ENCODE measurements at regions not wholly inside any gene's neighbourhood (a gene's known extent, or its start where the extent isn't known, plus 50 kb on each side); places are given as distances from the start of the nearest gene placed in this dataset.

GRCh38 chr10:21065621-21066248 lies 168.6 kb upstream of the NEBL start:
- no peak for TF ChIP-seq POLR2AphosphoS5 (IDR thresholded peaks at IDR 0.05)
- TF ChIP-seq CTCF (IDR thresholded peaks at IDR 0.05): no peak
- no peak for TF ChIP-seq POLR2A (IDR thresholded peaks at IDR 0.05)
- TF ChIP-seq EP300 (IDR thresholded peaks at IDR 0.05): no peak
- WGBS, 5 donors: 85 to 94% (median 93%) methylated on average over 2 of the region's 2 CpGs
- Histone ChIP-seq H3K27me3 (no peaks in the 10 kb centered on the region), H3K9me3 (no peaks in the 10 kb centered on the region), H3K27ac (no peak overlapping the region), H3K4me3 (no peak overlapping the region), H3K4me1 (no peaks in the 10 kb centered on the region), H3K36me3 (no peaks in the 10 kb centered on the region)
- no peak for DNase-seq
- intact Hi-C loops (cut with DNase I; ENCODE audit: low total_unique reads): no loop called here

GRCh38 chr10:21061982-21062381 lies 164.9 kb upstream of the NEBL start:
- no peaks in the 10 kb centered on the region for H3K4me1 ChIP-seq
- no peaks in the 10 kb centered on the region for H3K27me3 ChIP-seq
- intact Hi-C loops (cut with DNase I; ENCODE audit: low total_unique reads): no loop called here
- no peak overlapping the region for H3K27ac ChIP-seq
- H3K36me3 ChIP-seq: no peaks in the 10 kb centered on the region
- no peak for DNase-seq
- TF ChIP-seq EP300 (IDR thresholded peaks at IDR 0.05): no peak
- peaks cover 0 to 14% (median 7%) of the 10 kb centered on the region in 4 donors for H3K9me3 ChIP-seq
- WGBS, 5 donors: 42 to 64% (median 55%) methylated on average over 4 of the region's 4 CpGs
- no peak overlapping the region for H3K4me3 ChIP-seq

GRCh38 chr10:21061184-21061583 lies 164.1 kb upstream of the NEBL start:
- Histone ChIP-seq H3K4me3 (no peak overlapping the region), H3K36me3 (no peaks in the 10 kb centered on the region), H3K4me1 (no peaks in the 10 kb centered on the region), H3K27ac (no peak overlapping the region), H3K9me3 (peaks cover 0 to 14% (median 7%) of the 10 kb centered on the region in 4 donors), H3K27me3 (no peaks in the 10 kb centered on the region)
- no peak for DNase-seq
- WGBS, 5 donors: 97 to 100% (median 98%) methylated on average over 2 of the region's 2 CpGs
- TF ChIP-seq CTCF (IDR thresholded peaks at IDR 0.05) (no peak), EP300 (IDR thresholded peaks at IDR 0.05) (no peak), POLR2A (IDR thresholded peaks at IDR 0.05) (no peak)
- intact Hi-C loops (cut with DNase I; ENCODE audit: low total_unique reads): no loop called here

GRCh38 chr10:21060626-21061025 lies 163.5 kb upstream of the NEBL start:
- Histone ChIP-seq H3K36me3 (no peaks in the 10 kb centered on the region), H3K4me3 (no peak overlapping the region), H3K9me3 (peaks cover 0 to 14% (median 7%) of the 10 kb centered on the region in 4 donors), H3K4me1 (no peaks in the 10 kb centered on the region), H3K27me3 (no peaks in the 10 kb centered on the region), H3K27ac (no peak overlapping the region)
- 76 to 85% (median 80%) methylated on average over 4 of the region's 4 CpGs for WGBS, 5 donors
- no peak for TF ChIP-seq POLR2A (IDR thresholded peaks at IDR 0.05)
- TF ChIP-seq CTCF (IDR thresholded peaks at IDR 0.05): no peak
- no peak for TF ChIP-seq POLR2AphosphoS5 (IDR thresholded peaks at IDR 0.05)
- no peak for TF ChIP-seq EP300 (IDR thresholded peaks at IDR 0.05)
- intact Hi-C loops (cut with DNase I; ENCODE audit: low total_unique reads): no loop called here
- DNase-seq: no peak

- no peak for DNase-seq
- Histone ChIP-seq H3K36me3 (no peaks in the 10 kb centered on the region), H3K4me3 (no peak overlapping the region), H3K27ac (no peak overlapping the region), H3K9me3 (peaks cover 0 to 14% (median 7%) of the 10 kb centered on the region in 4 donors), H3K27me3 (no peaks in the 10 kb centered on the region), H3K4me1 (no peaks in the 10 kb centered on the region)
- intact Hi-C loops (cut with DNase I; ENCODE audit: low total_unique reads): no loop called here
- TF ChIP-seq POLR2A (IDR thresholded peaks at IDR 0.05) (no peak), CTCF (IDR thresholded peaks at IDR 0.05) (no peak), EP300 (IDR thresholded peaks at IDR 0.05) (no peak), POLR2AphosphoS5 (IDR thresholded peaks at IDR 0.05) (no peak)
These were observed 160.9 kb upstream of the NEBL start for GRCh38 chr10:21057989-21058388.

Data from stomach (tissue), 8 donors.